ENCODE measurements at regions not wholly inside any gene's neighbourhood (a gene's known extent, or its start where the extent isn't known, plus 50 kb on each side); places are given as distances from the start of the nearest gene placed in this dataset.

DNA sequence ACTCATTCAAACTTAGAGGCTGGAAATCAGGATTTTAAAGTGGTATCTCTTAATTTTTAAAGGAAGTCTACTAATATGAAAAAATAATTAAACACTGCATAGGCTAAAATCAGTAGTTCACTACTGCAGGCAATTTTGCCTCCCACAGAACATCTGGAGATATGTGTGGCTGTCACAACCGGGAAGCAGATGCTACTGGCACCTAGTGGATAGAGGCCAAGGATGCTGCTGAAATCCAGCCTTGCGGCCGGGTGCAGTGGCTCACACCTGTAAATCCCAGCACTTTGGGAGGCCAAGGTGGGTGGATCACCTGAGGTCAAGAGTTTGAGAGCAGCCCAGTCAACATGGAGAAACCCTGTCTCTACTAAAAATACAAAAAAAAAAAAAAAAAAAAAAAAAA is 473.9 kb downstream of the XYLT1 start:
- TF ChIP-seq POLR2A (IDR thresholded peaks at IDR 0.05; ENCODE audit: control extremely low read depth in 1 of 2, low read depth in 2 of 2, low read length in 2 of 2) (no peak), NRF1 (IDR thresholded peaks at IDR 0.05; ENCODE audit: low read depth, low read length) (no peak), EGR1 (IDR thresholded peaks at IDR 0.05; ENCODE audit: borderline replicate concordance, low read depth, low read length) (no peak), POLR2AphosphoS5 (IDR thresholded peaks at IDR 0.05; ENCODE audit: low read depth, low read length) (no peak), JUN (IDR thresholded peaks at IDR 0.05; ENCODE audit: low read depth, low read length) (no peak), RAD21 (IDR thresholded peaks at IDR 0.05 in 1 of 2, conservative IDR thresholded peaks at IDR 0.05 in 1 of 2; ENCODE audit: low read depth in 2 of 2, low read length in 2 of 2) (peak; percentile 70 to 77), YY1 (IDR thresholded peaks at IDR 0.05; ENCODE audit: low read depth, low read length) (no peak), SIRT6 (IDR thresholded peaks at IDR 0.05; ENCODE audit: low read length) (no peak), JUND (IDR thresholded peaks at IDR 0.05; ENCODE audit: low read length) (no peak)
- TF ChIP-seq, protein P1, sequence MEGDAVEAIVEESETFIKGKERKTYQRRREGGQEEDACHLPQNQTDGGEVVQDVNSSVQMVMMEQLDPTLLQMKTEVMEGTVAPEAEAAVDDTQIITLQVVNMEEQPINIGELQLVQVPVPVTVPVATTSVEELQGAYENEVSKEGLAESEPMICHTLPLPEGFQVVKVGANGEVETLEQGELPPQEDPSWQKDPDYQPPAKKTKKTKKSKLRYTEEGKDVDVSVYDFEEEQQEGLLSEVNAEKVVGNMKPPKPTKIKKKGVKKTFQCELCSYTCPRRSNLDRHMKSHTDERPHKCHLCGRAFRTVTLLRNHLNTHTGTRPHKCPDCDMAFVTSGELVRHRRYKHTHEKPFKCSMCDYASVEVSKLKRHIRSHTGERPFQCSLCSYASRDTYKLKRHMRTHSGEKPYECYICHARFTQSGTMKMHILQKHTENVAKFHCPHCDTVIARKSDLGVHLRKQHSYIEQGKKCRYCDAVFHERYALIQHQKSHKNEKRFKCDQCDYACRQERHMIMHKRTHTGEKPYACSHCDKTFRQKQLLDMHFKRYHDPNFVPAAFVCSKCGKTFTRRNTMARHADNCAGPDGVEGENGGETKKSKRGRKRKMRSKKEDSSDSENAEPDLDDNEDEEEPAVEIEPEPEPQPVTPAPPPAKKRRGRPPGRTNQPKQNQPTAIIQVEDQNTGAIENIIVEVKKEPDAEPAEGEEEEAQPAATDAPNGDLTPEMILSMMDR (IDR thresholded peaks at IDR 0.05; ENCODE audit: control extremely low read depth in 1 of 3, insufficient read depth in 1 of 3, low read depth in 1 of 3, low read length in 3 of 3): peak; percentile 64 to 71 (median 65)
- TF ChIP-seq, protein P2, sequence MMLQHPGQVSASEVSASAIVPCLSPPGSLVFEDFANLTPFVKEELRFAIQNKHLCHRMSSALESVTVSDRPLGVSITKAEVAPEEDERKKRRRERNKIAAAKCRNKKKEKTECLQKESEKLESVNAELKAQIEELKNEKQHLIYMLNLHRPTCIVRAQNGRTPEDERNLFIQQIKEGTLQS (IDR thresholded peaks at IDR 0.05; ENCODE audit: insufficient read depth, low read depth, low read length): no peak

Measured in H1 (cell line).